ENCODE measurements at regions not wholly inside any gene's neighbourhood (a gene's known extent, or its start where the extent isn't known, plus 50 kb on each side); places are given as distances from the start of the nearest gene placed in this dataset.

DNA sequence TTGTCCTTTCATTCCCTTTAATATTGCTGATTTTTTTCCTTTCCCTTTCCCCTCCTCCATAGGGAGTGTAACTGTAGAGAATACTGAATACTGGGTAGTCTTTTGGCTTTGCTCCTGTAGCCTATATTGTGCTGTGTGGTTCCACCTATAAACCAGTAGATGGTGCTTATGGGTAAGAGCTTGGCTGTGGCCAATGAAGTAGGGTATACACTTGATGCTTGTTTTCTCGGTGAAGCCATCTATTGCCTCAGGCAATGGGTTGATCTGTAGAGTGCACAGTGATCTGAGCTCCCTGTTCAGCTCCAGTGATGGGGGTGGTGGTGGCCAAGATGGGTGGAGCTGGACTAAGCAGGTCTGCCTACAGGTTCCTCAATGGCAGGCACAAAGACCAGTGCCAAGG lies 203.3 kb upstream of the IMPG1 start:
- no peak for DNase-seq (ENCODE audit: low spot score)
- H3K27ac ChIP-seq, result no peak overlapping the region
- ChIA-PET CTCF (no interaction called here), POLR2A (ENCODE audit: low non-redundant PET) (no interaction called here)
- TF ChIP-seq CTCF (conservative IDR thresholded peaks at IDR 0.05; ENCODE audit: low read depth), result no peak

DNA sequence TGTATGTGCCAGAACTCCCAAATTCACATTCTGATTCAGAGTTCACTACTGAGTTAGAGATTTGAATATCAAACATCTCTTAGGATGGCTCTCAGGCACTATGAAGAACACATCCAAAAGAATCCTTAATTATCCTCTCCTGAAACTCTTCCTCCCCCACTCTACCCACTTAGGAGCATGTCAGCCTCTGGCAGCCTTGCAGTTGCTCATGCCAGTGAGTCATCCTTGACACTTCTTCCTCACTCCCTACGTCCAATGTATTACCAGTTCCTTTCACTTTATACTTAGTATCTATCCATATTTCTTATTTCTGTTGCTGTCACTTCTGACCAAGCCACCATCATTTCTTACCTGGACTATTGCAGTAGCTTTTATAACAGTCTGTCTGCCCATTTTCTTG lies 192.0 kb upstream of the IMPG1 start:
- CTCF ChIA-PET, result no interaction called here
- no peak for DNase-seq (ENCODE audit: low spot score)
- no peak overlapping the region for H3K27ac ChIP-seq
- POLR2A ChIA-PET (ENCODE audit: low non-redundant PET), result no interaction called here
- no peak for TF ChIP-seq CTCF (conservative IDR thresholded peaks at IDR 0.05; ENCODE audit: low read depth)

- ChIA-PET CTCF (no interaction called here), POLR2A (ENCODE audit: low non-redundant PET) (no interaction called here)
- H3K27ac ChIP-seq, result no peak overlapping the region
- DNase-seq (ENCODE audit: low spot score), result no peak
- TF ChIP-seq CTCF (conservative IDR thresholded peaks at IDR 0.05; ENCODE audit: low read depth), result no peak
Observed at GRCh38 chr6:76262240-76262639, 189.8 kb upstream of the IMPG1 start.

GRCh38 chr6:76250666-76251065 lies 178.2 kb upstream of the IMPG1 start:
- CTCF ChIA-PET, result no interaction called here
- POLR2A ChIA-PET (ENCODE audit: low non-redundant PET), result no interaction called here
- no peak for TF ChIP-seq CTCF (conservative IDR thresholded peaks at IDR 0.05; ENCODE audit: low read depth)
- DNase-seq (ENCODE audit: low spot score), result no peak
- H3K27ac ChIP-seq, result no peak overlapping the region

DNA sequence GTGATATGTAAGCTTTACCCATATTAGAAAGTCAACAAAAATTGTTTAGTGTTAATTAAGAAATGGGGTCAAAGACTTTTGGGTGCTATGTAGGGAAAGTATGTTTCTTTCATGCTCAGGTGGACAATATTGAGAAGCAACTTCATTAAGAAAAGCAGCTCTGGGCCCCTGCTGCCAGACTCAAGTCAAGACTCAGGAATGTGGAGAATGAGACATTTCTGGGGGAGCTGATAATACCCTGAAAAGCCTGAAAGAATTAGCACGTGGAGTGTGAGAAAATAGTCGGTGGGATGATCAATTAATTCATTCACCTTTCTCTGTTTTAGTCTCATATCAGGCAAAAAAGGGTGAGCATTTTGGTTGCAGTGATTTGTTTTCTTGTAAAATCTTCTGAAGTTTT lies 175.1 kb upstream of the IMPG1 start:
- CTCF ChIA-PET, result no interaction called here
- no peak overlapping the region for H3K27ac ChIP-seq
- DNase-seq (ENCODE audit: low spot score), result no peak
- no peak for TF ChIP-seq CTCF (conservative IDR thresholded peaks at IDR 0.05; ENCODE audit: low read depth)
- POLR2A ChIA-PET (ENCODE audit: low non-redundant PET), result no interaction called here

- ChIA-PET CTCF (no interaction called here), POLR2A (ENCODE audit: low non-redundant PET) (no interaction called here)
- DNase-seq (ENCODE audit: low spot score), result no peak
- no peak overlapping the region for H3K27ac ChIP-seq
- no peak for TF ChIP-seq CTCF (conservative IDR thresholded peaks at IDR 0.05; ENCODE audit: low read depth)
Observed at GRCh38 chr6:76240092-76240491, 167.6 kb upstream of the IMPG1 start.

- H3K27ac ChIP-seq, result no peak overlapping the region
Observed at GRCh38 chr6:76230711-76231110, 158.2 kb upstream of the IMPG1 start.

More at GRCh38 chr6:76230711-76231110, 158.2 kb upstream of the IMPG1 start:
- CTCF ChIA-PET, result no interaction called here
- no peak for TF ChIP-seq CTCF (conservative IDR thresholded peaks at IDR 0.05; ENCODE audit: low read depth)
- POLR2A ChIA-PET (ENCODE audit: low non-redundant PET), result no interaction called here
- DNase-seq (ENCODE audit: low spot score), result no peak

Data from RWPE1 (cell line).